ENCODE measurements at regions not wholly inside any gene's neighbourhood (a gene's known extent, or its start where the extent isn't known, plus 50 kb on each side); places are given as distances from the start of the nearest gene placed in this dataset.

GRCh38 chr4:74545448-74545847 lies 100.5 kb downstream of the AREG start:
- no peak overlapping the region for H2AFZ ChIP-seq (ENCODE audit: low read length)
- no peak overlapping the region for H3K4me3 ChIP-seq (ENCODE audit: low read depth, low read length, poor library complexity, severe bottlenecking)
- H3K4me2 ChIP-seq (ENCODE audit: low read length): no peak overlapping the region
- H3K36me3 ChIP-seq (ENCODE audit: insufficient read depth, low read length): no peaks in the 10 kb centered on the region
- no peaks in the 10 kb centered on the region for H3K27me3 ChIP-seq (ENCODE audit: insufficient read depth, low read length)
- TF ChIP-seq CTCF (IDR thresholded peaks at IDR 0.05; ENCODE audit: low read length): no peak
- no peak for TF ChIP-seq EZH2 (IDR thresholded peaks at IDR 0.05; ENCODE audit: borderline replicate concordance, low read length)
- no peaks in the 10 kb centered on the region for H4K20me1 ChIP-seq (ENCODE audit: insufficient read depth, low read length)
- no peaks in the 10 kb centered on the region for H3K9me2 ChIP-seq (ENCODE audit: low read depth, low read length)
- no peaks in the 10 kb centered on the region for H3F3A ChIP-seq (ENCODE audit: insufficient read depth, low read length)
- H3K27ac ChIP-seq (ENCODE audit: low read depth, low read length, poor library complexity, severe bottlenecking): no peak overlapping the region
- H3K79me2 ChIP-seq (ENCODE audit: insufficient read depth, low read length): no peaks in the 10 kb centered on the region
- H3K4me1 ChIP-seq (ENCODE audit: insufficient read depth, low read length, severe bottlenecking): no peaks in the 10 kb centered on the region
- no peak overlapping the region for H3K9ac ChIP-seq (ENCODE audit: low read length)
- H3K9me3 ChIP-seq (ENCODE audit: low read length): no peaks in the 10 kb centered on the region

- Histone ChIP-seq H3K36me3 (ENCODE audit: insufficient read depth, low read length) (no peaks in the 10 kb centered on the region), H3K79me2 (ENCODE audit: insufficient read depth, low read length) (no peaks in the 10 kb centered on the region), H3K4me3 (ENCODE audit: low read depth, low read length, poor library complexity, severe bottlenecking) (no peak overlapping the region), H3K27ac (ENCODE audit: low read depth, low read length, poor library complexity, severe bottlenecking) (no peak overlapping the region), H3K9me2 (ENCODE audit: low read depth, low read length) (no peaks in the 10 kb centered on the region), H3F3A (ENCODE audit: insufficient read depth, low read length) (no peaks in the 10 kb centered on the region), H3K9me3 (ENCODE audit: low read length) (no peaks in the 10 kb centered on the region), H2AFZ (ENCODE audit: low read length) (no peak overlapping the region), H3K9ac (ENCODE audit: low read length) (no peak overlapping the region), H3K4me1 (ENCODE audit: insufficient read depth, low read length, severe bottlenecking) (no peaks in the 10 kb centered on the region), H4K20me1 (ENCODE audit: insufficient read depth, low read length) (no peaks in the 10 kb centered on the region), H3K27me3 (ENCODE audit: insufficient read depth, low read length) (no peaks in the 10 kb centered on the region), H3K4me2 (ENCODE audit: low read length) (no peak overlapping the region)
- TF ChIP-seq CTCF (IDR thresholded peaks at IDR 0.05; ENCODE audit: low read length) (no peak), EZH2 (IDR thresholded peaks at IDR 0.05; ENCODE audit: borderline replicate concordance, low read length) (no peak)
Measured at GRCh38 chr4:74546057-74546456, 101.1 kb downstream of the AREG start.

DNA sequence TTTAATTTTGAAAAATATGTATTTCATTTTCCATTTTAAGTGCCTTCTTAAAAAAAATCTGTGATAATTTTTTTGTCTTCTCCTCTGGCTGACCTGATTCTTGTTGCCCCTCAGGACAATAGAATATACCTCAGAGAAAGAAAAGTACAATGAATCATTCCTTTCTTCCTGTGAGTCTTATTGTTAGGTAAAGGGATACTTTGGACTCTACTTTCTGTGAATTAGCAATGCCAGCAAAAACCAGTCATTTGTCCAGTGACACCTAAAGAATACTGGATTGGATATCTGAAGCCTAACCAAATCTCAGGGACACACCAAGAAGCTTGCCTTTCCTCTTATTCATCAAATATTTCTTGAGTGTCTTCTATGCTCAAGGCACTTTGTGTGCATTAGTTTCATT lies 102.1 kb downstream of the AREG start:
- H2AFZ ChIP-seq (ENCODE audit: low read length): no peak overlapping the region
- H3K9me3 ChIP-seq (ENCODE audit: low read length): no peaks in the 10 kb centered on the region
- TF ChIP-seq EZH2 (IDR thresholded peaks at IDR 0.05; ENCODE audit: borderline replicate concordance, low read length): no peak
- TF ChIP-seq CTCF (IDR thresholded peaks at IDR 0.05; ENCODE audit: low read length): no peak
- no peaks in the 10 kb centered on the region for H3K79me2 ChIP-seq (ENCODE audit: insufficient read depth, low read length)
- no peaks in the 10 kb centered on the region for H3K36me3 ChIP-seq (ENCODE audit: insufficient read depth, low read length)
- H3F3A ChIP-seq (ENCODE audit: insufficient read depth, low read length): no peaks in the 10 kb centered on the region
- no peaks in the 10 kb centered on the region for H4K20me1 ChIP-seq (ENCODE audit: insufficient read depth, low read length)
- no peaks in the 10 kb centered on the region for H3K27me3 ChIP-seq (ENCODE audit: insufficient read depth, low read length)
- H3K4me3 ChIP-seq (ENCODE audit: low read depth, low read length, poor library complexity, severe bottlenecking): no peak overlapping the region
- no peak overlapping the region for H3K27ac ChIP-seq (ENCODE audit: low read depth, low read length, poor library complexity, severe bottlenecking)
- H3K4me1 ChIP-seq (ENCODE audit: insufficient read depth, low read length, severe bottlenecking): no peaks in the 10 kb centered on the region
- no peaks in the 10 kb centered on the region for H3K9me2 ChIP-seq (ENCODE audit: low read depth, low read length)
- no peak overlapping the region for H3K4me2 ChIP-seq (ENCODE audit: low read length)
- no peak overlapping the region for H3K9ac ChIP-seq (ENCODE audit: low read length)
